ENCODE measurements at regions not wholly inside any gene's neighbourhood (a gene's known extent, or its start where the extent isn't known, plus 50 kb on each side); places are given as distances from the start of the nearest gene placed in this dataset.
A peak's percentile ranks its signal among the peaks of the same experiment; 100 is the strongest.

- Histone ChIP-seq H3K9me3 (no peaks in the 10 kb centered on the region), H3K4me3 (no peak overlapping the region), H3K27me3 (peaks cover 0 to 19% of the 10 kb centered on the region in 2 donors), H3K4me1 (no peaks in the 10 kb centered on the region), H3K36me3 (no peaks in the 10 kb centered on the region), H3K27ac (no peak overlapping the region)
- intact Hi-C loops (cut with DNase I): no loop called here
- no peak for TF ChIP-seq CTCF (IDR thresholded peaks at IDR 0.05)
- ATAC-seq: no peak
- DNase-seq: no peak
Observed at GRCh38 chr20:43825581-43825980, 89.1 kb upstream of the TOX2 start.

DNA sequence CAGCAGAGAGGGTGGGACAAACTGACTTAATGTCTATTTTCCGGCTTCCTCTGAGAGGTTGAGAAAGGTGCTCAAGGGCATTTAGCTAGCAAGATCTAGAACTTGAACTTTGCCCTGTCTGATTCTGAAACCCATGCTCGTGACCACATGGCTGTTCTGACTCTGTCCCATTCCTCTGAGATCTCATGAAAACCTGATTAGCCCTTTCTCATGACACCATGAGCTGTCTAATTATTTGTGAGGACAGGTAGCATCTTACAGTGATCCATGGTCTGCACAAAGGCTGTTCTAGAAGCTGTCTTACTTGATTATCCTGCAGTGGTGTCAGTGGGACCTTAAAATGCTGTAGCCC lies 89.6 kb upstream of the TOX2 start:
- no peak for TF ChIP-seq CTCF (IDR thresholded peaks at IDR 0.05)
- H3K4me1 ChIP-seq: no peaks in the 10 kb centered on the region
- ATAC-seq: no peak
- intact Hi-C loops (cut with DNase I): no loop called here
- no peak overlapping the region for H3K27ac ChIP-seq
- H3K36me3 ChIP-seq: no peaks in the 10 kb centered on the region
- no peak overlapping the region for H3K4me3 ChIP-seq
- no peaks in the 10 kb centered on the region for H3K9me3 ChIP-seq
- H3K27me3 ChIP-seq: peaks cover 0 to 19% of the 10 kb centered on the region in 2 donors
- DNase-seq: no peak

DNA sequence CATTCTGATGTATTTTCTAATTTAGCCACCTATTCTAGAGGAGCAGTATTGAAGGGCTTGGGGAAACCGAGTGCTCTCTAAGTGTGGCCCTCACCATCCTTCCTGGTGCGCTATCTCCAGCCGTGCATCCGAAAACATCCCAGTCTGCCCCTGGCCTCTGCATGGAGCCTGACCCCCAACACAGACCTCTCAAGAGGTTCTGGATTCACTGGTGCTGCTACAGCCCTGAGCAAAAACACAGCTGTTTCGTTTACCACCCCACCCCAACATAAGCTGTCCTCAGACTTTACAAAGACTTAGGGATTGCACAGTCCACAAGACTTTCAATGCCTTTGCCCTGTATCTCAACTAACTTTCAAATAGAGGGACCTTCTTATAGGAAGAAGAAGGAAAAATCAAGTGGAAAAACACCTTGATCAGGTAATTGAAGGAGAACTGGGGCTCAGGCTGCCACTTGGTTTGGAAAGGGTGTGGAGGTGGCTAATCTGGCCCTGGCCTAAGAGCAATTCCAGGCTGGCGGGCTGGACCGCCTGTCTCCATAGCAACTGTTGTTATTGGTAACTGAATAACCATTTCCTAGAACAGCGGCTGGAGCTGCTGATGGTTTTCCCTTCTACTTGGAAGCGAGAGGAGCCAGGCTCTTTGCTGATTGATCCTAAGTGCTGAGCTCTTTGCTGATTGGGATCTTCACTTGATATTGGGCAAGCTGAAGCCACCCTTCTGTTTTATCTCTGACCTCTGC lies 90.2 kb upstream of the TOX2 start:
- Histone ChIP-seq H3K4me1 (no peaks in the 10 kb centered on the region), H3K27me3 (peaks cover 0 to 19% of the 10 kb centered on the region in 2 donors), H3K36me3 (no peaks in the 10 kb centered on the region), H3K27ac (no peak overlapping the region), H3K4me3 (no peak overlapping the region), H3K9me3 (no peaks in the 10 kb centered on the region)
- DNase-seq (peak in 2 of 4 donors; percentile 17 to 49), ATAC-seq (peak; percentile 30)
- intact Hi-C loops (cut with DNase I): no loop called here
- no peak for TF ChIP-seq CTCF (IDR thresholded peaks at IDR 0.05)

DNA sequence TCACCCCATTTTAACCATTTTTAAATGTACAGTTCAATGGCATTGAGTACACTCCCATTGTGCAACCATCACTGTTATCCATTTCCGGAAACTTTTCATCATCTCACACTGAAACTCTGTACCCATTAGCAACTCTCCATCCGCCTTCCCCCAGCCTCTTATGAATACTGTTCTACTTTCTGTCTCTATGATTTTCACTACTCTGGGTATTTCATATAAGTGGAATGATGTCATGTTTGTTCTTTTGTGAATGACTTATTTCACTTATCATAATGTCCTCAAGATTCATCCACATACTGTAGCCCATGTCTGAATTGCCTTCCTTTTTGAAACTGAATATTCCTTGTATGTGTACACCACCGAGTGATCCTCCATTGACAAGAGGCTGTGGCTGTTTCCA lies 92.9 kb upstream of the TOX2 start:
- Histone ChIP-seq H3K4me3 (no peak overlapping the region), H3K4me1 (no peaks in the 10 kb centered on the region), H3K36me3 (no peaks in the 10 kb centered on the region), H3K27ac (no peak overlapping the region), H3K9me3 (no peaks in the 10 kb centered on the region), H3K27me3 (peaks cover 0 to 19% of the 10 kb centered on the region in 2 donors)
- intact Hi-C loops (cut with DNase I): no loop called here
- ATAC-seq (no peak), DNase-seq (no peak)
- TF ChIP-seq CTCF (IDR thresholded peaks at IDR 0.05): no peak

- H3K27ac ChIP-seq: no peak overlapping the region
- H3K27me3 ChIP-seq: peaks cover 0 to 19% of the 10 kb centered on the region in 2 donors
- no peaks in the 10 kb centered on the region for H3K36me3 ChIP-seq
- H3K9me3 ChIP-seq: no peaks in the 10 kb centered on the region
- no peak overlapping the region for H3K4me3 ChIP-seq
- intact Hi-C loops (cut with DNase I): no loop called here
- no peak for DNase-seq
- H3K4me1 ChIP-seq: no peaks in the 10 kb centered on the region
- no peak for TF ChIP-seq CTCF (IDR thresholded peaks at IDR 0.05)
- no peak for ATAC-seq
Observed at GRCh38 chr20:43820731-43821330, 93.8 kb upstream of the TOX2 start.
